GM23338 (cell line): ENCODE measurements at regions not wholly inside any gene's neighbourhood (a gene's known extent, or its start where the extent isn't known, plus 50 kb on each side); places are given as distances from the start of the nearest gene placed in this dataset.

Source experiments
- CTCF ChIP-seq, 2 experiments: fragments of 200-600 bp in 1 of 2; sonication (generic) in 1 of 2; conservative IDR thresholded peaks; 2 replicates each; pipeline versions ENCODE4 v1.5.1 to v1.6.1; 2016 to 2017; ENCODE audit warnings: antibody characterized with exemption in 2 of 2, low read depth in 2 of 2, mild to moderate bottlenecking in 2 of 2, moderate library complexity in 1 of 2
- EZH2 ChIP-seq: fragments of 200-600 bp; sonication (generic); IDR thresholded peaks from one replicate; pipeline ENCODE4 v1.8.0; 2017; ENCODE audit warnings: antibody characterized with exemption, mild to moderate bottlenecking, low read depth; ENCODE audit not compliant: unreplicated experiment
- POLR2AphosphoS5 ChIP-seq: IDR thresholded peaks from 2 replicates; pipeline ENCODE4 v1.6.1; 2016; ENCODE audit warnings: antibody characterized with exemption, low read depth
- REST ChIP-seq: IDR thresholded peaks from one replicate; pipeline ENCODE4 v1.6.1; 2018; ENCODE audit warnings: antibody characterized with exemption; ENCODE audit not compliant: unreplicated experiment
- ZNF331 ChIP-seq: fragments of 250-450 bp; sonication (Bioruptor Pico); IDR thresholded peaks from 2 replicates; pipeline ENCODE4 v1.5.0; 2020; ENCODE audit warnings: low read depth, mild to moderate bottlenecking, moderate library complexity

GRCh38 chr22:34243023-34243422 is 322.7 kb upstream of the LARGE1 start:
- TF ChIP-seq CTCF (conservative IDR thresholded peaks at IDR 0.05; ENCODE audit: low read depth in 2 of 2), result no peak
- no peak for TF ChIP-seq POLR2AphosphoS5
- no peak for TF ChIP-seq EZH2
- no peak for TF ChIP-seq REST
- TF ChIP-seq ZNF331, result no peak
